Astrocyte (in vitro differentiated cells and primary cell): ENCODE measurements at regions not wholly inside any gene's neighbourhood (a gene's known extent, or its start where the extent isn't known, plus 50 kb on each side); places are given as distances from the start of the nearest gene placed in this dataset.

Experiments
- DNase-seq: peaks from one replicate; pipeline ENCODE4 v3.0.0-alpha.2; 2010; ENCODE audit warnings: low read depth
- FAIRE-seq: peaks from 2 replicates; lab custom pipeline; 2011; peaks lifted over from hg19 to GRCh38; lab: Jason Lieb, UNC
- H2AFZ ChIP-seq: 2 replicates; pipeline ENCODE4 v1.6.0; 2012; ENCODE audit warnings: low read depth, low read length, inconsistent platforms
- H3K27ac ChIP-seq: 2 replicates; pipeline ENCODE4 v1.5.1; 2011; ENCODE audit warnings: low read depth, low read length, inconsistent platforms
- H3K27me3 ChIP-seq: 2 replicates; pipeline ENCODE4 v1.6.0; 2011; ENCODE audit warnings: low read length, inconsistent platforms; ENCODE audit not compliant: insufficient read depth
- H3K36me3 ChIP-seq: 2 replicates; pipeline ENCODE4 v1.5.1; 2011; ENCODE audit warnings: low read length, inconsistent platforms; ENCODE audit not compliant: insufficient read depth
- H3K4me1 ChIP-seq: 2 replicates; pipeline ENCODE4 v1.5.1; 2011; ENCODE audit warnings: low read length, inconsistent platforms; ENCODE audit not compliant: insufficient read depth
- H3K4me2 ChIP-seq: 2 replicates; pipeline ENCODE4 v1.6.0; 2012; ENCODE audit warnings: low read length, inconsistent platforms
- H3K4me3 ChIP-seq: 2 replicates; pipeline ENCODE4 v1.5.1; 2011; ENCODE audit warnings: low read depth, mild to moderate bottlenecking, low read length, inconsistent platforms; ENCODE audit not compliant: insufficient read depth
- H3K79me2 ChIP-seq: 2 replicates; pipeline ENCODE4 v1.6.0; 2012; ENCODE audit warnings: mild to moderate bottlenecking, low read length, inconsistent platforms; ENCODE audit not compliant: insufficient read depth
- H3K9ac ChIP-seq: 2 replicates; pipeline ENCODE4 v1.6.0; 2012; ENCODE audit warnings: mild to moderate bottlenecking, low read length, inconsistent platforms
- H3K9me3 ChIP-seq: 2 replicates; pipeline ENCODE4 v1.5.1; 2012; ENCODE audit warnings: low read depth, mild to moderate bottlenecking, low read length, inconsistent platforms; ENCODE audit not compliant: insufficient read depth
- H4K20me1 ChIP-seq: 2 replicates; pipeline ENCODE4 v1.6.0; 2012; ENCODE audit warnings: low read length, inconsistent platforms; ENCODE audit not compliant: insufficient read depth
- H3K27ac Mint-ChIP-seq: one replicate; pipeline ENCODE4 v1.8.0; 2021; ENCODE audit warnings: mild to moderate bottlenecking, mixed read lengths; ENCODE audit not compliant: unreplicated experiment
- H3K27me3 Mint-ChIP-seq: one replicate; pipeline ENCODE4 v1.8.0; 2021; ENCODE audit warnings: low read depth, mixed read lengths; ENCODE audit not compliant: unreplicated experiment
- H3K36me3 Mint-ChIP-seq: one replicate; pipeline ENCODE4 v1.8.0; 2021; ENCODE audit warnings: low read depth, mixed read lengths; ENCODE audit not compliant: unreplicated experiment
- H3K4me1 Mint-ChIP-seq: one replicate; pipeline ENCODE4 v1.8.0; 2021; ENCODE audit warnings: low read depth, mixed read lengths; ENCODE audit not compliant: unreplicated experiment
- H3K4me3 Mint-ChIP-seq: one replicate; pipeline ENCODE4 v1.8.0; 2021; ENCODE audit warnings: mild to moderate bottlenecking, moderate library complexity, mixed read lengths; ENCODE audit not compliant: unreplicated experiment
- H3K9me3 Mint-ChIP-seq: one replicate; pipeline ENCODE4 v1.8.0; 2021; ENCODE audit warnings: mild to moderate bottlenecking, mixed read lengths; ENCODE audit not compliant: unreplicated experiment
- EZH2 ChIP-seq: IDR thresholded peaks from 2 replicates; pipeline ENCODE4 v1.6.1; 2012; ENCODE audit warnings: mild to moderate bottlenecking, low read length, inconsistent platforms; ENCODE audit not compliant: insufficient read depth
- TF ChIP-seq, protein P1 (sequence below): IDR thresholded peaks from 2 replicates; pipeline ENCODE4 v1.5.1; 2011; ENCODE audit warnings: low read depth, mild to moderate bottlenecking, inconsistent platforms, low read length, moderate library complexity; ENCODE audit not compliant: insufficient read depth

- FAIRE-seq (no peak), DNase-seq (no peak)
- H3K4me3 ChIP-seq: no peak overlapping the region
- Mint-ChIP-seq H3K27ac (no peak overlapping the region), H3K27me3 (peaks cover 6% of the 10 kb centered on the region), H3K4me3 (no peak overlapping the region), H3K9me3 (peaks cover 3% of the 10 kb centered on the region), H3K4me1 (peaks cover 5% of the 10 kb centered on the region), H3K36me3 (peaks cover 2% of the 10 kb centered on the region)
- H4K20me1 ChIP-seq: no peaks in the 10 kb centered on the region
- H3K4me1 ChIP-seq: no peaks in the 10 kb centered on the region
- no peak overlapping the region for H3K4me2 ChIP-seq
- H2AFZ ChIP-seq: no peak overlapping the region
- H3K36me3 ChIP-seq: no peaks in the 10 kb centered on the region
- H3K27me3 ChIP-seq: no peaks in the 10 kb centered on the region
- H3K9ac ChIP-seq: no peak overlapping the region
- TF ChIP-seq, protein P1, sequence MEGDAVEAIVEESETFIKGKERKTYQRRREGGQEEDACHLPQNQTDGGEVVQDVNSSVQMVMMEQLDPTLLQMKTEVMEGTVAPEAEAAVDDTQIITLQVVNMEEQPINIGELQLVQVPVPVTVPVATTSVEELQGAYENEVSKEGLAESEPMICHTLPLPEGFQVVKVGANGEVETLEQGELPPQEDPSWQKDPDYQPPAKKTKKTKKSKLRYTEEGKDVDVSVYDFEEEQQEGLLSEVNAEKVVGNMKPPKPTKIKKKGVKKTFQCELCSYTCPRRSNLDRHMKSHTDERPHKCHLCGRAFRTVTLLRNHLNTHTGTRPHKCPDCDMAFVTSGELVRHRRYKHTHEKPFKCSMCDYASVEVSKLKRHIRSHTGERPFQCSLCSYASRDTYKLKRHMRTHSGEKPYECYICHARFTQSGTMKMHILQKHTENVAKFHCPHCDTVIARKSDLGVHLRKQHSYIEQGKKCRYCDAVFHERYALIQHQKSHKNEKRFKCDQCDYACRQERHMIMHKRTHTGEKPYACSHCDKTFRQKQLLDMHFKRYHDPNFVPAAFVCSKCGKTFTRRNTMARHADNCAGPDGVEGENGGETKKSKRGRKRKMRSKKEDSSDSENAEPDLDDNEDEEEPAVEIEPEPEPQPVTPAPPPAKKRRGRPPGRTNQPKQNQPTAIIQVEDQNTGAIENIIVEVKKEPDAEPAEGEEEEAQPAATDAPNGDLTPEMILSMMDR: no peak
- no peak for TF ChIP-seq EZH2
- no peaks in the 10 kb centered on the region for H3K9me3 ChIP-seq
- H3K79me2 ChIP-seq: no peaks in the 10 kb centered on the region
- H3K27ac ChIP-seq: no peak overlapping the region
Observed at GRCh38 chr14:53871011-53871410, 85.6 kb downstream of the BMP4 start.

DNA sequence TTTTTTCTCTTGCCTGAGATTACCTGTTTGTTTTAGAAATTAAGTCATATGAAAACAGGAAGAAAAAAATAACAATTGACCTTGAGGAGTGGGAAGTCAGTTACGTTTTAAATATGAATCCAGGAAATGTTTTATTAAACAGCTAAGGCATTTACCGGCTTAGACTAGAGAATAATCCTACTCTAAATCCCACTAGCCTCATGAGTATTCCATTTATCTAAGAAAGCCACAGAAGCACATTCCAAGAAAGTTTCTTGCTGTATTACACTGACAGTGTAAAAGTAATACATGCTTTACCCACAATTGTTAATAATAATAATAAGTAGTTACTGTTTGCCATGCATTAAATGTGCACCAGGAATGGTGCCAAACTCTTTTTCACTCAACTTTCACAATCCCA lies 90.9 kb downstream of the BMP4 start:
- no peak for FAIRE-seq
- Histone ChIP-seq H3K9me3 (no peaks in the 10 kb centered on the region), H3K9ac (no peak overlapping the region), H4K20me1 (no peaks in the 10 kb centered on the region), H3K36me3 (no peaks in the 10 kb centered on the region), H3K4me3 (no peak overlapping the region), H3K4me1 (peaks cover 8% of the 10 kb centered on the region), H3K4me2 (no peak overlapping the region), H3K79me2 (no peaks in the 10 kb centered on the region), H3K27ac (no peak overlapping the region), H2AFZ (no peak overlapping the region), H3K27me3 (no peaks in the 10 kb centered on the region)
- peak; percentile 33 for DNase-seq
- H3K4me1 Mint-ChIP-seq: peaks cover 11% of the 10 kb centered on the region
- peaks cover 4% of the 10 kb centered on the region for H3K9me3 Mint-ChIP-seq
- peaks cover 6% of the 10 kb centered on the region for H3K27me3 Mint-ChIP-seq
- no peaks in the 10 kb centered on the region for H3K36me3 Mint-ChIP-seq
- no peak for TF ChIP-seq EZH2
- TF ChIP-seq, protein P1: no peak
- no peak overlapping the region for H3K27ac Mint-ChIP-seq
- H3K4me3 Mint-ChIP-seq: no peak overlapping the region

DNA sequence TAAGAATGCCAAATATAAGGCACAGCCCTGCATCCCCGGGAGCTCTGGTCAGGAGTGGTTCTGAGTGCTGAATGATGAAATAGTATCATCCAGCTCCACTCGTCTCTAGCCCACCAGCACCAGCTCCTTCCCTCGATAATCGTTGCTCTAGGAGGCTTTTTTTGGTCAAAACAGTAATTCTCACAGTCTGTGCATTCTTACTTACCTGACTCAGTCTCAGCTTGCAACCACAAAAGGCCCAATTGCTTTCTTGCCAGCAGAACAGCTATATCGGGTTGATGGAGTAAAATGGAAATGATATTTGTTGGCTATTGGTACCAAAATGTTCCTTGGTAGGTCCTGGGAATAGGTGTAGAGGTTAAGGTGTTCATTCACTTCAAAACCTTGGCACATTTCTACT lies 94.8 kb downstream of the BMP4 start:
- no peak overlapping the region for H3K4me3 ChIP-seq
- no peaks in the 10 kb centered on the region for H3K36me3 ChIP-seq
- H4K20me1 ChIP-seq: no peaks in the 10 kb centered on the region
- peaks cover 1% of the 10 kb centered on the region for H3K9me3 Mint-ChIP-seq
- no peak overlapping the region for H3K4me3 Mint-ChIP-seq
- H3K27ac Mint-ChIP-seq: no peak overlapping the region
- no peak overlapping the region for H3K27ac ChIP-seq
- peaks cover 11% of the 10 kb centered on the region for H3K4me1 Mint-ChIP-seq
- peaks cover 4% of the 10 kb centered on the region for H3K27me3 Mint-ChIP-seq
- DNase-seq: peak; percentile 51
- no peaks in the 10 kb centered on the region for H3K79me2 ChIP-seq
- peaks cover 3% of the 10 kb centered on the region for H3K27me3 ChIP-seq
- H3K9me3 ChIP-seq: no peaks in the 10 kb centered on the region
- no peak overlapping the region for H2AFZ ChIP-seq
- no peak overlapping the region for H3K9ac ChIP-seq
- no peak overlapping the region for H3K4me2 ChIP-seq
- no peaks in the 10 kb centered on the region for H3K36me3 Mint-ChIP-seq
- H3K4me1 ChIP-seq: peaks cover 8% of the 10 kb centered on the region
- no peak for TF ChIP-seq EZH2
- TF ChIP-seq, protein P1: no peak
- no peak for FAIRE-seq
